Psoas muscle (tissue), 7 donors: ENCODE measurements at regions not wholly inside any gene's neighbourhood (a gene's known extent, or its start where the extent isn't known, plus 50 kb on each side); places are given as distances from the start of the nearest gene placed in this dataset.

Source experiments
- ATAC-seq, 4 donors: fragments of 200-7000 bp; cut with Tn5 transposase; one replicate each; pipeline ENCODE4 v1.9.1; 2020; ENCODE audit warnings: moderate library complexity in 3 of 4, mild to moderate bottlenecking in 2 of 4
- DNase-seq, 2 donors: peaks; one replicate each; pipeline ENCODE4 v3.0.0-alpha.2; 2020
- H3K27ac ChIP-seq: fragments of 200-600 bp; one replicate; pipeline ENCODE4 v1.8.0; 2022
- H3K27me3 ChIP-seq, 3 donors: fragments of 200-600 bp in 1 of 3; one replicate each; pipeline versions ENCODE4 v1.6.1 to v1.8.0; 2013 to 2022; ENCODE audit warnings: low read length in 2 of 3, mild to moderate bottlenecking in 2 of 3, moderate library complexity in 1 of 3; ENCODE audit not compliant: insufficient read depth in 3 of 3
- H3K36me3 ChIP-seq, 2 donors: fragments of 200-600 bp in 1 of 2; one replicate each; pipeline versions ENCODE4 v1.6.1 to v1.8.0; 2013 to 2022; ENCODE audit warnings: low read depth in 1 of 2, mild to moderate bottlenecking in 1 of 2, moderate library complexity in 1 of 2; ENCODE audit not compliant: insufficient read depth in 1 of 2
- H3K4me1 ChIP-seq: fragments of 200-600 bp; one replicate; pipeline ENCODE4 v1.8.0; 2022
- H3K4me3 ChIP-seq: fragments of 200-600 bp; one replicate; pipeline ENCODE4 v1.8.0; 2022; ENCODE audit warnings: mild to moderate bottlenecking
- H3K9me3 ChIP-seq: fragments of 200-600 bp; one replicate; pipeline ENCODE4 v1.8.0; 2022
- CTCF ChIP-seq: fragments of 200-600 bp; IDR thresholded peaks from one replicate; pipeline ENCODE4 v1.8.0; 2022; ENCODE audit warnings: antibody characterized with exemption
- WGBS, 3 donors: extraction: QIAGEN DNeasy Blood & Tissue Kit; methylation state at CpG; one replicate each; pipeline versions ENCODE4 v1.1.6 to v1.1.7; 2013; 5-methylcytosine and 5-hydroxymethylcytosine counted together
- intact Hi-C, 2 donors: fragments of 100-400 bp; cut with DNase I; formaldehyde crosslinking; loops; one replicate each; pipeline versions ENCODE4 v1.11.0 to v1.14.2; 2022
- donor health status: healthy with polysubstance abuse.
- donor health status: DM: no; HTN: no; CAD: no; lungs with moderate emphysema.
- donor health status: Bipolar disorder and iron deficiency.
- donor health status: healthy.
- donor health status: DM: yes; HTN: yes; CAD: no.
- donor health status: DM: no; HTN: no; CAD: no.
- donor health status: DM: yes; HTN: yes; CAD: no.

- ATAC-seq (no peak), DNase-seq (no peak)
- Histone ChIP-seq H3K36me3 (no peaks in the 10 kb centered on the region), H3K4me1 (no peaks in the 10 kb centered on the region), H3K27ac (no peak overlapping the region), H3K27me3 (no peaks in the 10 kb centered on the region), H3K4me3 (no peak overlapping the region), H3K9me3 (no peaks in the 10 kb centered on the region)
- WGBS, 3 donors, result 21 to 34% (median 22%) methylated on average over 2 of the region's 2 CpGs
- no peak for TF ChIP-seq CTCF
- intact Hi-C loops, result no loop called here
Measured at GRCh38 chr10:53697038-53697437, 924.5 kb upstream of the MBL2 start.

GRCh38 chr10:53690524-53691240 is 918.1 kb upstream of the MBL2 start:
- no peak for DNase-seq
- Histone ChIP-seq H3K4me1 (no peaks in the 10 kb centered on the region), H3K4me3 (no peak overlapping the region), H3K36me3 (no peaks in the 10 kb centered on the region), H3K27ac (no peak overlapping the region), H3K27me3 (no peaks in the 10 kb centered on the region), H3K9me3 (no peaks in the 10 kb centered on the region)
- intact Hi-C loops, result no loop called here
- WGBS, 3 donors, result 57 to 72% (median 66%) methylated on average over 5 of the region's 5 CpGs
- ATAC-seq, result no peak
- no peak for TF ChIP-seq CTCF

DNA sequence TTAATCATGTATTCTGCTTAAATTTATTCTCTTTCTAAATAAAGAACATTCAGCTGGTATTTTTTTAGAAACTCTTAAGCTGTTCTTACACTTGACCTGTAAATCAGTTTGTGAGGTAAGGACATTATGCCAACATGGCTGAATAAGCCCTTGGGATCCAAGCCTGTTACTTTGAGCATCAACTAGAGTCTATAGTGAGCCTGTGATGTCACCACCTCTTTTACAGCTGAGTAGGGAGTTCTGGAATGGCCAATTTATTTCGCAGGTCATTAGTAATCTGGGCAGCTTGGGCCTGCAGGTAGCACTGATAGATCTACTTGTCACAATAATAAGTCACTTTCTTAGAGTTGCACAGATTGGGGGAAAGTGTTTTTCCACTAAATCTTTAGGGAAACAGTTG is 915.2 kb upstream of the MBL2 start:
- DNase-seq (no peak), ATAC-seq (no peak)
- Histone ChIP-seq H3K9me3 (no peaks in the 10 kb centered on the region), H3K27ac (no peak overlapping the region), H3K36me3 (no peaks in the 10 kb centered on the region), H3K4me1 (no peaks in the 10 kb centered on the region), H3K27me3 (peaks cover 0 to 2% (median 0%) of the 10 kb centered on the region in 3 donors), H3K4me3 (no peak overlapping the region)
- intact Hi-C loops, result no loop called here
- TF ChIP-seq CTCF, result no peak
- WGBS, 3 donors, result 71 to 84% (median 72%) methylated on average over 1 of the region's 1 CpG

DNA sequence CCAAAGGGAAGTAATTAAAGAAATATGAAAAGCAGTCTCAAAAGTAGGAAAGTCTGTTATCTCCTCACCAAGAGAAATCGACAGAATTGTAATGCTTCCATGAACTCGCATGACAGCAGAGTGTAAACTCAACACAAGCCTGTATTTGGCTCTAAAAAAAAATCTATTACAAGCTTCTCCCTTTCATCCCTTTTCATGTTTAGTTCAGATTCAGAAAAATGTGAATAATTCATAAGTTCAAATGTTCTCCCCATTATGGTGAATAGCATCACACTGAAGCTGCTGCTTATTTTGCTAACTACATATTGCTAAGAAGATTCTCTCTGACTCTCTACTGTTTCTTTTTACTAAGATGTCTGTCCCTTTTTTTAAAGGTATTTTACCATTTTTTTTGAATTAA is 910.3 kb upstream of the MBL2 start:
- WGBS, 3 donors, result 81 to 93% (median 92%) methylated on average over 2 of the region's 2 CpGs
- Histone ChIP-seq H3K4me1 (no peaks in the 10 kb centered on the region), H3K27me3 (peaks cover 0 to 2% (median 0%) of the 10 kb centered on the region in 3 donors), H3K27ac (no peak overlapping the region), H3K36me3 (no peaks in the 10 kb centered on the region), H3K9me3 (no peaks in the 10 kb centered on the region), H3K4me3 (no peak overlapping the region)
- intact Hi-C loops, result no loop called here
- no peak for TF ChIP-seq CTCF
- DNase-seq (no peak), ATAC-seq (no peak)

- peaks cover 0 to 2% (median 0%) of the 10 kb centered on the region in 3 donors for H3K27me3 ChIP-seq
- H3K27ac ChIP-seq, result no peak overlapping the region
- intact Hi-C loops, result no loop called here
- no peak for TF ChIP-seq CTCF
- no peaks in the 10 kb centered on the region for H3K9me3 ChIP-seq
- ATAC-seq, result no peak
- H3K36me3 ChIP-seq, result no peaks in the 10 kb centered on the region
- no peaks in the 10 kb centered on the region for H3K4me1 ChIP-seq
- H3K4me3 ChIP-seq, result no peak overlapping the region
- DNase-seq, result no peak
- 69 to 79% (median 75%) methylated on average over 7 of the region's 7 CpGs for WGBS, 3 donors
Measured at GRCh38 chr10:53682458-53682857, 909.9 kb upstream of the MBL2 start.
